Naive thymus-derived CD4-positive, alpha-beta T cell (primary cell): ENCODE measurements at regions not wholly inside any gene's neighbourhood (a gene's known extent, or its start where the extent isn't known, plus 50 kb on each side); places are given as distances from the start of the nearest gene placed in this dataset.
"Not testable (repeated sequence)": the region's sequence is repeated elsewhere in the genome, so short reads cannot be mapped to it uniquely, and the experiment has no call there.

Source experiments
- ATAC-seq: fragments of 150-1000 bp; cut with Tn5 transposase; 2 replicates; pipeline ENCODE4 v1.10.0; 2021; ENCODE audit warnings: mild to moderate bottlenecking, moderate library complexity
- CTCF ChIA-PET: fragments of 350-600 bp; sonication (Branson Sonifier 250); formaldehyde crosslinking; loops from one replicate; lab custom pipeline; 2021; ENCODE audit warnings: antibody characterized with exemption; lab: Charles Lee
- POLR2A ChIA-PET: fragments of 350-600 bp; sonication (Branson Sonifier 250); formaldehyde crosslinking; loops from one replicate; lab custom pipeline; 2021; ENCODE audit warnings: antibody characterized with exemption, inconsistent platforms; lab: Charles Lee
- DNase-seq, 9 donors: peaks; one replicate each; pipeline versions ENCODE4 v3.0.0 to v3.0.0-alpha.2; 2020 to 2022; ENCODE audit warnings: mixed read lengths in 1 of 9
- H3K27ac ChIP-seq: one replicate; pipeline ENCODE4 v1.7.0; 2013; ENCODE audit warnings: mild to moderate bottlenecking, low read depth, low read length, moderate library complexity
- H3K27me3 ChIP-seq, 2 donors: one replicate each; pipeline ENCODE4 v1.7.0; 2013; ENCODE audit warnings: low read length in 2 of 2, mild to moderate bottlenecking in 2 of 2, moderate library complexity in 2 of 2; ENCODE audit not compliant: control insufficient read depth in 2 of 2, insufficient read depth in 2 of 2
- H3K36me3 ChIP-seq, 3 experiments: 1 replicate in 2 of 3; 2 replicates in 1 of 3; pipeline ENCODE4 v1.7.0; 2013; ENCODE audit warnings: low read length in 3 of 3, mild to moderate bottlenecking in 3 of 3, moderate library complexity in 1 of 3; ENCODE audit not compliant: insufficient read depth in 3 of 3, control insufficient read depth in 2 of 3
- H3K4me1 ChIP-seq, 2 donors: one replicate each; pipeline ENCODE4 v1.7.0; 2013; ENCODE audit warnings: low read length in 2 of 2, mild to moderate bottlenecking in 2 of 2, moderate library complexity in 1 of 2; ENCODE audit not compliant: control insufficient read depth in 2 of 2, insufficient read depth in 2 of 2
- H3K4me3 ChIP-seq: 2 replicates; pipeline ENCODE4 v1.7.0; 2013; ENCODE audit warnings: mild to moderate bottlenecking, low read length
- H3K9me3 ChIP-seq, 3 experiments: 1 replicate in 2 of 3; 2 replicates in 1 of 3; pipeline ENCODE4 v1.7.0; 2013; ENCODE audit warnings: low read length in 3 of 3; ENCODE audit not compliant: control insufficient read depth in 2 of 3
- H3K27ac Mint-ChIP-seq, 9 donors: one replicate each; pipeline ENCODE4 v1.8.0; 2020 to 2022; ENCODE audit warnings: mixed read lengths in 9 of 9, mild to moderate bottlenecking in 8 of 9, moderate library complexity in 5 of 9, inconsistent platforms in 2 of 9
- H3K27me3 Mint-ChIP-seq, 5 donors: one replicate each; pipeline ENCODE4 v1.8.0; 2021 to 2022; ENCODE audit warnings: mixed read lengths in 5 of 5, mild to moderate bottlenecking in 1 of 5
- H3K36me3 Mint-ChIP-seq, 5 donors: one replicate each; pipeline ENCODE4 v1.8.0; 2020 to 2022; ENCODE audit warnings: mixed read lengths in 5 of 5, mild to moderate bottlenecking in 3 of 5, inconsistent platforms in 1 of 5
- H3K4me1 Mint-ChIP-seq, 7 donors: one replicate each; pipeline ENCODE4 v1.8.0; 2020 to 2022; ENCODE audit warnings: mixed read lengths in 7 of 7, mild to moderate bottlenecking in 3 of 7, inconsistent platforms in 1 of 7
- H3K4me3 Mint-ChIP-seq, 10 donors: one replicate each; pipeline ENCODE4 v1.8.0; 2020 to 2022; ENCODE audit warnings: mild to moderate bottlenecking in 10 of 10, mixed read lengths in 10 of 10, moderate library complexity in 6 of 10, inconsistent platforms in 2 of 10
- H3K9me3 Mint-ChIP-seq, 11 donors: one replicate each; pipeline ENCODE4 v1.8.0; 2020 to 2022; ENCODE audit warnings: mixed read lengths in 11 of 11, mild to moderate bottlenecking in 4 of 11, inconsistent platforms in 1 of 11, moderate library complexity in 1 of 11
- intact Hi-C, 2 donors: fragments of 100-400 bp; cut with micrococcal nuclease; formaldehyde crosslinking; loops; one replicate each; pipeline ENCODE4 v1.15.1; 2023

DNA sequence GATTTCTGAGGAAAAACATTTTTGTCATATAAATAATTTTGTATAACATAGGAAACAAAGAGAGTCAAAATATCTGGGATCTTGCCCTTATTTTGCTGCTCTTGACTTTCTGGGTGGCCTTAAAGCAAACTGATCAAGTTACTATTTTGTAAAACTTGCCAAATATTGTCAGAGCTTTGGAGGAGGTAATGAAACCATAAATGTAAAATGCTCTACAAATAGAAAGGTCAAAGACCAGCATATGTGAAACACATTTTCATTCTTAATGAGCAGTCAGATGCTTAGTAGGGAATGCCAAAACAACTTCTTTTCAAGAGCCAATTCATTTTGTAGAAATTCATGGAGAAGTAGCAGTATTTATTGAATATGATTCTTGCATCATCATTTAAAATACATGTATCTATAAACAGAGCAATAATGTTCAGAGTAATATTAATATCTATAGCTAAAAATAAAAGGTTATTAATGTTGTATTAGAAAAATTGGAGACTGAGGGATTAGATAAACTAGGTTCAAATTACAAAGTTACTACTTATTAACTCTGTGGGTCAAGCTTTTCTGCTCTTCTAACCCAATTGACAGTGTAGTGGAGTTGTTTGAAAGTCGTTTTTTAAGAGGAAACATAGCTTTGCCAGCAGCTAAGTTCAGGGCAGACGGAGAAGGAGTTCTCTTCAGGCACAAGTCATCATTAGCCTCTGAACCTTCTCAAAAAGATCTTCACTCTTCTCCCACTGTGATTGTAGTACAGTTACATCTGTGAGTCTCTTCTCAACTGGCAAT, 2053.1 kb downstream of the EFNA5 start:
- H3K27ac ChIP-seq: no peak overlapping the region
- ChIA-PET POLR2A (no interaction called here), CTCF (no interaction called here)
- H3K27me3 Mint-ChIP-seq: no peaks in the 10 kb centered on the region
- DNase-seq (no peak), ATAC-seq (no peak)
- no peaks in the 10 kb centered on the region for H3K9me3 ChIP-seq
- no peaks in the 10 kb centered on the region for H3K4me1 Mint-ChIP-seq
- H3K4me3 Mint-ChIP-seq: no peak overlapping the region
- no peaks in the 10 kb centered on the region for H3K36me3 Mint-ChIP-seq
- H3K27me3 ChIP-seq: no peaks in the 10 kb centered on the region
- H3K4me1 ChIP-seq: no peaks in the 10 kb centered on the region
- peaks cover 0 to 8% (median 2%) of the 10 kb centered on the region in 11 donors for H3K9me3 Mint-ChIP-seq
- no peak overlapping the region for H3K27ac Mint-ChIP-seq
- H3K4me3 ChIP-seq: no peak overlapping the region
- H3K36me3 ChIP-seq: no peaks in the 10 kb centered on the region
- intact Hi-C loops: no loop called here

DNA sequence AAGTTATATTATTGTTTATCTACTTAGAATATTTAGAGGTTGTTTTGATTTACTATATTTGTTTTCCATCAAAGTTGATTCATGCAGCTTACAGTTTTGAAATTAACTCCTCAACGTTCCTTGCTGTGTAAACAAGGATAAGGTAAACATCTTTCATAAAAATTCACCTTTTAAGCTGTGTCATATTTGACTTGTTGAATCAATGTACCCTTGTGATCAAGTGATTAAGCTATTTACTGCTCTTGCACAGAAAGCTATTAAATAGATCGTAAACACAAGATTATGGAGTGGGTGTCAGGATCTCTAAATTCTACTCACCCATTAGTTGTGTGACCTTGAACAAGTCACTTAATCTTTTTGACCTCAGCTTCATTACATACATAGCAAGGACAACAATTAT, 2054.0 kb upstream of the NUDT12 start:
- ChIA-PET CTCF (interaction anchor here (0.8 kb wide), 1 partner anchor 1552 kb away, joined by 3 read pairs; no protein-coding TSS in a partner anchor), POLR2A (no interaction called here)
- H3K36me3 Mint-ChIP-seq: no peaks in the 10 kb centered on the region
- no peaks in the 10 kb centered on the region for H3K4me1 ChIP-seq
- no peaks in the 10 kb centered on the region for H3K27me3 Mint-ChIP-seq
- H3K27ac ChIP-seq: no peak overlapping the region
- peaks cover 0 to 5% (median 0%) of the 10 kb centered on the region in 11 donors for H3K9me3 Mint-ChIP-seq
- DNase-seq (no peak), ATAC-seq (no peak)
- no peak overlapping the region for H3K4me3 Mint-ChIP-seq
- H3K4me1 Mint-ChIP-seq: no peaks in the 10 kb centered on the region
- H3K9me3 ChIP-seq: no peaks in the 10 kb centered on the region
- intact Hi-C loops: no loop called here
- H3K27me3 ChIP-seq: no peaks in the 10 kb centered on the region
- H3K4me3 ChIP-seq: no peak overlapping the region
- no peak overlapping the region for H3K27ac Mint-ChIP-seq
- no peaks in the 10 kb centered on the region for H3K36me3 ChIP-seq

DNA sequence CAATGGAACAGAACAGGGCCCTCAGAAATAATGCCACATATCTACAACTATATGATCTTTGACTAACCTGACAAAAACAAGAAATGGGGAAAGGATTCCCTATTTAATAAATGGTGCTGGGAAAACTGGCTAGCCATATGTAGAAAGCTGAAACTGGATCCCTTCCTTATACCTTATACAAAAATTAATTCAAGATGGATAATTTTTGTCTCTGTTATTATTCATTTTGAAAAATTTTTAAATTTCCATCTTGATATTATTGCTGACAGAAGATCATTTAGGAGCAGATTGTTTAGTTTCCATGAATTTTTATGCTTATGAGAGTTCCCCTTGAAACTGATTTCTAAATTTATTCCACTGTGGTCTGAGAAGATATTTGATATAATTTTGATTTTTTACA, 2039.8 kb upstream of the NUDT12 start:
- intact Hi-C loops, H3K4me1 Mint-ChIP-seq: not testable (repeated sequence)

DNA sequence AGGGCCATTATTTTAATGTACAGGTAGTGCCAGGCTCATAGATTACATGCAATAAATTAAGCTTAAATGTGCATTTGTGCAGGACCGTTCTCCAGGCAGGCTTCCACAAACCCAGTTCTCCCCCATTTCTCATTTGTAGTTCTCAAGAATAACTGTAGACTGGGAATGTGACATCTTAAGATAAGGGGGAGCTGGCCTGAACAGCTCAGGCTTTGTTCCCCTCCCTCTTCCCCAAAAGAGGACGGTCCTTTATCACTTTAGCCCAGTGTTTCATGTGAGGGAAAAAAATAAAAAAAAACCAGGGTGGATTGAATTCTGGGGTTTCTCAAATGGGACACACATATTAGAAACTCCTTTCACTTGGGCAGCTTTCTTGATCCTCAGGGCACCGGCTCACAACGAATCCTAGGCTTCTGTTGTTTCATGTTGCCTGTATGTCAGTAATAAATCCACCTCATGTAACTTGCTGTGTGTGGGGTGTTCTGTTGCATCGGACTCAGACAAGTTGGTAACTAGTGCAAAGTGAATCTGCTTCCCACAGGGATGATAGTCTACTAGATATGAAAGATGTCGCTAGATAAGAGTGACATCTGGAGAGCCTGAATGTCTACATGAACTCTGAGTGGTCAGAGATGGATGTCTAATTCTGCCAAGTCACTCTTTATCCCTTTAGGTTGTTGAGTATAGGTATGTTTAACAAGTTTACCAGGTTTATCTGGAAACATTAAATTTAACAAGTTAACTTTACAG, 2030.6 kb upstream of the NUDT12 start:
- intact Hi-C loops: no loop called here
- ChIA-PET POLR2A (no interaction called here), CTCF (no interaction called here)
- Mint-ChIP-seq H3K9me3 (peaks cover 0 to 13% (median 4%) of the 10 kb centered on the region in 11 donors), H3K4me1 (no peaks in the 10 kb centered on the region), H3K27me3 (no peaks in the 10 kb centered on the region), H3K4me3 (no peak overlapping the region), H3K27ac (no peak overlapping the region), H3K36me3 (no peaks in the 10 kb centered on the region)
- Histone ChIP-seq H3K4me3 (no peak overlapping the region), H3K27me3 (no peaks in the 10 kb centered on the region), H3K9me3 (no peaks in the 10 kb centered on the region), H3K27ac (no peak overlapping the region), H3K4me1 (no peaks in the 10 kb centered on the region), H3K36me3 (no peaks in the 10 kb centered on the region)
- no peak for DNase-seq
- ATAC-seq: no peak

More for the DNA sequence above, 2039.8 kb upstream of the NUDT12 start:
- H3K27me3 Mint-ChIP-seq, POLR2A ChIA-PET, H3K36me3 Mint-ChIP-seq, H3K4me1 ChIP-seq, H3K36me3 ChIP-seq, H3K27me3 ChIP-seq, H3K4me3 ChIP-seq, CTCF ChIA-PET, H3K27ac ChIP-seq, DNase-seq, H3K9me3 ChIP-seq, H3K4me3 Mint-ChIP-seq, H3K27ac Mint-ChIP-seq, ATAC-seq: not testable (repeated sequence)
- H3K9me3 Mint-ChIP-seq: peaks cover 4 to 51% (median 22%) of the 10 kb centered on the region in 11 donors

DNA sequence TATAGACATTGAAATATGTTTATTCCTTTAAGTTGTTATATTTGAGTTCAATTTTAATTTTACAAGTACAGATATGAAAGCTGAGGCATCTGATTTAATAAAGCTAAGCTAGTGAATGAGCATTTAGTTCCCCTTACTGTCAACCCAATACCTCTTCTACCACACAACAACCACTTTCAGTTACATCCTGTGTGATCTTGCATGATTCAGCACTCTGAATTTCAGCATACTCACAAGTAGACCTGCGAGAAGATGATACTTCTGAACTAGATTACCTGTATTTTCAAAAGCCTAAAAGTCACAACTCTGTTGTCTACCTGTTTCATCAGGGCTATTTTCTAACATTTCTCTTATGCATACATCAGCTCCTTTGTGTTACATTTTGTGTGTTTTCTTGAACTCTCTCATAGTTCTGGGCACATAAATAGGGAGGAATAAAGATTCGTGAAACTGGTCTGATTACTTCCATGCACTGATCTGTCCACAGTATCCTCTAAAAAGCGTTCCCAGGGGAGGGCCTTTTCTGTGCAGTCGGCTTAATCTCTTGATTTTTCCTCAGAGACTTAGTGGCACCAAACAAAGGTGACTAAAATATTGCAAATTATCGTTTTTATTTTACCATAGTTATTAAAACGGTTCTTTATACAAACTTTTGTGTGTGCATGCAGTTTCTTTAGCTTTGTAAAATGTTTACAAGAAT, 2025.5 kb upstream of the NUDT12 start:
- H3K4me1 ChIP-seq: no peaks in the 10 kb centered on the region
- ChIA-PET CTCF (no interaction called here), POLR2A (no interaction called here)
- peaks cover 0 to 3% (median 0%) of the 10 kb centered on the region in 3 experiments for H3K9me3 ChIP-seq
- intact Hi-C loops: no loop called here
- no peak overlapping the region for H3K4me3 ChIP-seq
- no peaks in the 10 kb centered on the region for H3K4me1 Mint-ChIP-seq
- H3K36me3 ChIP-seq: no peaks in the 10 kb centered on the region
- no peaks in the 10 kb centered on the region for H3K27me3 Mint-ChIP-seq
- H3K4me3 Mint-ChIP-seq: no peak overlapping the region
- no peaks in the 10 kb centered on the region for H3K27me3 ChIP-seq
- H3K27ac ChIP-seq: no peak overlapping the region
- no peak for ATAC-seq
- H3K27ac Mint-ChIP-seq: no peak overlapping the region
- H3K9me3 Mint-ChIP-seq: peaks cover 0 to 20% (median 4%) of the 10 kb centered on the region in 11 donors
- no peaks in the 10 kb centered on the region for H3K36me3 Mint-ChIP-seq
- no peak for DNase-seq

DNA sequence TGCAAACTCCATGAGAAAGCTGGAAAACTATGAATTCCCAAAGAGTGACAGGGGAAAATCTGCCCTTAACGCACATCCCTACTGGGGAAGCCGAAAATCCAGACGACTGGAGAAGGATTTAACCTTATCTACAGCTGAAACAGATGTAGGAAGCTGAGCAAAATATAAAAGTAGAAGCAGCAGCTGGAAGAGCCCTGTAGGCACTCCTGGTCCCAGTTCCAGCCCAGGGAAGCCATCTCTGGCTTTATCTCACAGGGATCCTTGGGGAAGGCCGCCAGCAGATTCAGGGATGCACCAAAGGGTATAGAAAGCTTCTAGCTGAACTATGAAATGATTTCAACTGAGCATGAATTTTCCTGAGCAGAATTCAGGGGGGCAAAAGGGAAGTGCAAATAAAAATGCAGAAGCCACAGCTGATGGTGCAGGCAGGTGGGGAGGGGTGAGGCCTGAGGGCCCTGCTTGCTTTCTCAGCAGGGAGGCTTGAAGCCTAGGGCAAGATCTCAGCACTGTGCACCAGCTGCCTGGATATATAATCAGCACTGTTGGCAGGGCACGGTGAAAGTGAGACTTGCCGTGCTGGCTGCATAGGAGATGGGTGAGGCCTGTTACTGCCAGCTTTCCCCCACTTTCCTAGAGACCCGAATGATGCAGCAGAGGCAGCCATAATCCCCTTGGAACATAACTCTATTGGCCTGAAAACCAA, 2019.5 kb upstream of the NUDT12 start:
- ChIA-PET CTCF (no interaction called here), POLR2A (no interaction called here)
- H3K4me3 Mint-ChIP-seq: no peak overlapping the region
- H3K4me3 ChIP-seq: no peak overlapping the region
- no peaks in the 10 kb centered on the region for H3K36me3 ChIP-seq
- DNase-seq (no peak), ATAC-seq (no peak)
- peaks cover 0 to 3% (median 0%) of the 10 kb centered on the region in 3 experiments for H3K9me3 ChIP-seq
- H3K27me3 ChIP-seq: no peaks in the 10 kb centered on the region
- H3K4me1 Mint-ChIP-seq: no peaks in the 10 kb centered on the region
- no peak overlapping the region for H3K27ac Mint-ChIP-seq
- intact Hi-C loops: no loop called here
- H3K4me1 ChIP-seq: no peaks in the 10 kb centered on the region
- no peaks in the 10 kb centered on the region for H3K27me3 Mint-ChIP-seq
- peaks cover 5 to 35% (median 10%) of the 10 kb centered on the region in 11 donors for H3K9me3 Mint-ChIP-seq
- no peak overlapping the region for H3K27ac ChIP-seq
- H3K36me3 Mint-ChIP-seq: peaks cover 0 to 6% (median 0%) of the 10 kb centered on the region in 5 donors
